ENCODE measurements at regions not wholly inside any gene's neighbourhood (a gene's known extent, or its start where the extent isn't known, plus 50 kb on each side); places are given as distances from the start of the nearest gene placed in this dataset.
"Not testable (repeated sequence)": the region's sequence is repeated elsewhere in the genome, so short reads cannot be mapped to it uniquely, and the experiment has no call there.

DNA sequence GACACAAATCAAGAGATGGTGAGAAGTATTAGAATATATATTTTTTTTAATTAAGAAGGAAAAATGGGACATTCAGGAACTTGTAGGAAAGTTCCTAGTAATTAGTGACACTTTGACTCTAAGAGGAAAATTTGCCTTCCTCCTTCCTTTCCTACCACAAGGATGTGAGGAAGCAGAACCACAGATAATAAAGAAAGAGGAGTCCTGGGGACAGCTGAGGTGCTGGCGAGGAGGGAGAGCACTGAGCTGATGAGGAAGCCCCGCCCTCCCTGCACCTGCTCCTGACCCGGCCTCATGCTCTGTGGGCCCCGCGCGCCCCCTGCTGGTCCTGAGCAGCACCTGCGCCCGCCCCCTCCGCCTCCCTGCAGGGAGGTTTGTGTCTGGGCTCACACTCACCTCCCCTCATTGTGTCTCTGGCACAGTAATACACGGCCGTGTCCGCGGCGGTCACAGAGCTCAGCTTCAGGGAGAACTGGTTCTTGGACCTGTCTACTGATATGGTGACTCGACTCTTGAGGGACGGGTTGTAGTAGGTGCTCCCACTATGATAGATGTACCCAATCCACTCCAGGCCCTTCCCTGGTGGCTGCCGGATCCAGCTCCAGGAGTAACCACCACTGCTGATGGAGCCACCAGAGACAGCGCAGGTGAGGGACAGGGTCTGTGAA lies 822.6 kb downstream of the TMEM121 start:
- peak; percentile 42 for TF ChIP-seq CTCF (conservative IDR thresholded peaks at IDR 0.05; ENCODE audit: low read depth, low read length)
- DNase-seq; H3K9me2 ChIP-seq (replicated peaks; ENCODE audit: low read length); H3K4me2 ChIP-seq (ENCODE audit: low read length); H3K9ac ChIP-seq (ENCODE audit: low read length); H4K20me1 ChIP-seq (ENCODE audit: low read length); CTCF ChIA-PET; BruUV-seq (replicated peaks); H3F3A ChIP-seq (ENCODE audit: low read length, unreplicated experiment); H3K27ac ChIP-seq (ENCODE audit: low read length); H3K79me2 ChIP-seq (ENCODE audit: low read length); intact Hi-C loops (cut with micrococcal nuclease); H3K36me3 ChIP-seq (ENCODE audit: low read depth, low read length); H3K4me1 ChIP-seq (ENCODE audit: insufficient read depth, low read length); ATAC-seq; POLR2A ChIA-PET (ENCODE audit: unreplicated experiment); H3K4me3 ChIP-seq (ENCODE audit: low read length); H2AFZ ChIP-seq (ENCODE audit: low read length); H3K27me3 ChIP-seq (ENCODE audit: low read length): not testable (repeated sequence)
- peaks cover 42% of the 10 kb centered on the region for H3K9me3 ChIP-seq (ENCODE audit: low read length)

- H2AFZ ChIP-seq (ENCODE audit: low read length); H3K4me2 ChIP-seq (ENCODE audit: low read length); H3K27me3 ChIP-seq (ENCODE audit: low read length); H3K9me2 ChIP-seq (replicated peaks; ENCODE audit: low read length); DNase-seq; H4K20me1 ChIP-seq (ENCODE audit: low read length); intact Hi-C loops (cut with micrococcal nuclease); ATAC-seq; POLR2A ChIA-PET (ENCODE audit: unreplicated experiment); H3K4me1 ChIP-seq (ENCODE audit: insufficient read depth, low read length); BruUV-seq (replicated peaks); H3K36me3 ChIP-seq (ENCODE audit: low read depth, low read length); H3K79me2 ChIP-seq (ENCODE audit: low read length); CTCF ChIA-PET; H3K27ac ChIP-seq (ENCODE audit: low read length); H3K4me3 ChIP-seq (ENCODE audit: low read length); H3F3A ChIP-seq (ENCODE audit: low read length, unreplicated experiment); H3K9ac ChIP-seq (ENCODE audit: low read length): not testable (repeated sequence)
- H3K9me3 ChIP-seq (ENCODE audit: low read length): peaks cover 42% of the 10 kb centered on the region
Measured at GRCh38 chr14:106349678-106350457, 823.5 kb downstream of the TMEM121 start.

GRCh38 chr14:106355007-106355791 lies 828.8 kb downstream of the TMEM121 start:
- POLR2A ChIA-PET (ENCODE audit: unreplicated experiment); DNase-seq; H3K27ac ChIP-seq (ENCODE audit: low read length); H3K4me1 ChIP-seq (ENCODE audit: insufficient read depth, low read length); H2AFZ ChIP-seq (ENCODE audit: low read length); H3K79me2 ChIP-seq (ENCODE audit: low read length); H3K9me2 ChIP-seq (replicated peaks; ENCODE audit: low read length); H3K4me3 ChIP-seq (ENCODE audit: low read length); H3F3A ChIP-seq (ENCODE audit: low read length, unreplicated experiment); BruUV-seq (replicated peaks); CTCF ChIA-PET; H4K20me1 ChIP-seq (ENCODE audit: low read length); intact Hi-C loops (cut with micrococcal nuclease); H3K36me3 ChIP-seq (ENCODE audit: low read depth, low read length); H3K9ac ChIP-seq (ENCODE audit: low read length); H3K4me2 ChIP-seq (ENCODE audit: low read length); H3K27me3 ChIP-seq (ENCODE audit: low read length); ATAC-seq: not testable (repeated sequence)
- H3K9me3 ChIP-seq (ENCODE audit: low read length): 0 out of 2 replicates have a peak, but pooled peaks cover 11% of the 10 kb centered on the region

DNA sequence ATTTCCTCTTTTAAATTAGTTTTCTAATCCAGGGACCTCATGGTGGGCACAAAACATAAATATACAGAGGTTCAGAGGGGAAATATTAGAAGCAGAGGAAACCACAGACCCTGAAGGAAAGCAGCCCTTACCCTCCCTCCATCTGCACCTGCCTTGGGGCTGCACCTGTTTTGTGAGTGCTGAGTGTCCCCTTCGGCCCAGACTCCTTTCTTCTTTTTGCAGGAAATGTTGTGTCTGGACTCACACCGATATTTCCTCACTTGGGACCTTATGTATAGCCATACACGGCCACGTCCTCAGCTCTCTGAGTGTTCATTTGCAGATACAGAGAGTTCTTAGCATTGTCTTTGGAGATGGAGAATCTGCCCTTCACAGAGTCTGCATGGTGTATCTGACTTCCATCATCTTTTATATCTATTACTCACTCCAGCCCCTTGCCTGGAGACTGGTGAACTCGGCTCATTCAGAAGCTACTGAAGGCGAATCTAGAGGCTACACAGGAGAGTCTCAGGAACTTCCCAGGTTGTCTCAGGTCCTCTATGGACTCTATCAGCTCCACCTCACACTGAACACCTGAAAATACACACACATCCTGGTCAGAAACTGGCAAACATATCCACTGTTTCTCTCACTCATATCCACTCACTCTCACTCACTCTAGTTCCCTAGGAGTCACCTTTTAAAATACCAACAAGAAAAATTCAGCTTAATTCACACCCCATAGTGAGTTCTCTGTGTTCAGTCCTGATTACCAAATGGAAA lies 829.7 kb downstream of the TMEM121 start:
- H3K27ac ChIP-seq (ENCODE audit: low read length); H3F3A ChIP-seq (ENCODE audit: low read length, unreplicated experiment); H3K4me1 ChIP-seq (ENCODE audit: insufficient read depth, low read length); ATAC-seq; BruUV-seq (replicated peaks); H3K27me3 ChIP-seq (ENCODE audit: low read length); DNase-seq; POLR2A ChIA-PET (ENCODE audit: unreplicated experiment); H3K4me2 ChIP-seq (ENCODE audit: low read length); CTCF ChIA-PET; H3K4me3 ChIP-seq (ENCODE audit: low read length); H3K9me2 ChIP-seq (replicated peaks; ENCODE audit: low read length); H4K20me1 ChIP-seq (ENCODE audit: low read length); H3K9me3 ChIP-seq (ENCODE audit: low read length); intact Hi-C loops (cut with micrococcal nuclease); H3K79me2 ChIP-seq (ENCODE audit: low read length); H3K9ac ChIP-seq (ENCODE audit: low read length); H2AFZ ChIP-seq (ENCODE audit: low read length); H3K36me3 ChIP-seq (ENCODE audit: low read depth, low read length): not testable (repeated sequence)

GRCh38 chr14:106356643-106356930 lies 830.2 kb downstream of the TMEM121 start:
- POLR2A ChIA-PET (ENCODE audit: unreplicated experiment); BruUV-seq (replicated peaks); H3K79me2 ChIP-seq (ENCODE audit: low read length): not testable (repeated sequence)

More at GRCh38 chr14:106356643-106356930, 830.2 kb downstream of the TMEM121 start:
- H2AFZ ChIP-seq (ENCODE audit: low read length); intact Hi-C loops (cut with micrococcal nuclease); H3K4me1 ChIP-seq (ENCODE audit: insufficient read depth, low read length); H3K27me3 ChIP-seq (ENCODE audit: low read length); H3K9ac ChIP-seq (ENCODE audit: low read length); H3K4me2 ChIP-seq (ENCODE audit: low read length); ATAC-seq; H4K20me1 ChIP-seq (ENCODE audit: low read length); H3K9me2 ChIP-seq (replicated peaks; ENCODE audit: low read length); H3K36me3 ChIP-seq (ENCODE audit: low read depth, low read length); CTCF ChIA-PET; H3K27ac ChIP-seq (ENCODE audit: low read length); H3F3A ChIP-seq (ENCODE audit: low read length, unreplicated experiment); DNase-seq; H3K9me3 ChIP-seq (ENCODE audit: low read length); H3K4me3 ChIP-seq (ENCODE audit: low read length): not testable (repeated sequence)
